ENCODE measurements at regions not wholly inside any gene's neighbourhood (a gene's known extent, or its start where the extent isn't known, plus 50 kb on each side); places are given as distances from the start of the nearest gene placed in this dataset.

DNA sequence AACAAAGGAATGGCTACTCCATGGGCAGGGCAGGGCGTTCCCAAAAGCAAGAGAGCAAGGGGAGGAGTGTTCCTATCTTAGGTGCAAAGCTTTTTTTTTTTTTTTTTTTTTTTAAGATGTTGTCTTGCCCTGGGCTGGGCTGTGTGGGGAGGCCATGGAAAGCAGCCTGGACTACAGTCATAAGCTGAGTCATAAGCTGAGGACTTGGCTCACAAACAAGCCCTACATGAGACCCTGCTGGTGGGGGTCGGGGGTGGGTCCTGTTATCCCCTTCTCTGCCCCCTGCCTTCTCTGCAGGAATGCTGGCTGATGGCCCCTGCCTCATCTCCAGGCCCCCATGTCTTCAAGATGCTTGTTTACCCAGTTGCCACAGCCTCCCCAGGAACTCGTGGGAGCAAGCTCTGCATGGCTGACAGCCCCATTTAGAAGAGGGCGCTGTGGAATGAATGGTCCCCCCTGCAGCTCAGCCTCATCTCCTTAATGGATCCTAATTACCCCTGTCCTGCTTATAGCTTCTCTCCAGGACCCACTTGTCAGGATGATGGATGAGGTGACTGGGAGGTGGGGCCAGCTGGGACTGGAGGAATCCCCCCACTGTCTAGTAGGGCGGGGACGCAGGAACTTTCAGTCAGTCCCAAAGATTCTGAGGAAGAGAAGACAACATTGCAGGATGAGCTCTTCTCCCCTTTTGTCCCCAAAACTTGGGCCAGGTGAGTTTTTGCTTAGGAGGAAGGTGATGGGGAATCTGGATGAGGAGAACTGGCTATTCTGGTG, 340.8 kb upstream of the PODXL start:
- DNase-seq (ENCODE audit: low spot score) = no peak

DNA sequence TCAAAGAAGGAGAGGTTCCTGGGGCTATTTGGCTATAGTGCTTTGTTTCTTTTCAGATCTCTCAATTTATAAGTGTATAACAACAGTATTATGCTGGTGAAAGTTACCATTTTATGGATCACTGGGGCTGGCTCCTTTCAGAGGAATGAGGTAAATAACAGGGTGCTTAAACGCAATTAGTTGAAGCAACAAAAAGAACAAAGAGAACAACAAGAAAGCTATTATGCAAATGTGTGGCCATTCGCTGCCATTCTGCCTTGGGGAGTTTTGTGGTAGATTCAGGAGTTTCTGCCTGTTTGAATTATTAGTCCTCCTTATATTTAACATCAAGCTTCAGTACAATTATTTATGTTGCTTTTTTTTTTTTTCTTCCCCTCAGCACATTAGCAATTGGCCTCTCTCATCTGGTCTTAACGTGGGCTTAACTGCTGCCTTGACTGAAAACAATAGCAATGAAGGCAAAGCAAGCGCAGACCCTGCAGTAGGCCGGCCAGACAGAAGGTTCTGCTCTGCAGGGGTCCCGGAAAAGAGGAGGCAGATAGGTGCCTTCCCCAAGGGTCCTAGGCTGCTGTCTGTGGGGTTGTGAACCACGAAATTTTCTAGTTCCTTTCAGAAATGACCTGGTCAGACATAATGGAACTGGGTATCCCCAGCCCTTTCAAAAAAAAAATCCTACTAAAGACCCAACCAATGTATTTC, 339.9 kb upstream of the PODXL start:
- DNase-seq (ENCODE audit: low spot score) = no peak

DNA sequence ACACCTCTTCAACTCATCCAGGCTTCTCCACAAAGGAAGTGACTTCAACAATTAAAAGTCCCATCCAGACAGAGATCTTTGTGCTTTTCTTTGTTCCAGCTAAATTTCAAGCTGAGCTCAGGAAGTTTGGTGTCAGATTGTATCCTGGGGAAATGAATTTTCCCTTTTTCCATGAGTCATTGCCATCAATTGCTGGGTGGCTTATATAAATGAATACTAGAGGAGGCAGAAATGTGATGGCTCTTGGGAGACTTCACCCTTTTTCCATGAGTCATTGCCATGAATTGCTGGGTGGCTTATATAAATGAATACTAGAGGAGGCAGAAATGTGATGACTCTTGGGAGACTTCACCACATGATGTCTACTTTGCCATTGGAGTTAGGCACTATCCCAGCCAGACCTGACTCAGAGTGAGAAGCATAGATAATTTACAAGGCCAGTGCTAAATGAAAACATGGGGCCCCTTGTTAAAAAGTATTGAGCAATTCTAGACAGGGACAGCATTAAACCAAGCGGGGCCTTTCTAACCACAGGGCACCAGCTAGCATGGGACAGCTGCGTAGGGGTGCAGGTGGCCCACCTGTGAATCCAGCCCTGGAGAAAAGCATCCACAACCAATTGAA, 339.2 kb upstream of the PODXL start:
- no peak for DNase-seq (ENCODE audit: low spot score)

DNA sequence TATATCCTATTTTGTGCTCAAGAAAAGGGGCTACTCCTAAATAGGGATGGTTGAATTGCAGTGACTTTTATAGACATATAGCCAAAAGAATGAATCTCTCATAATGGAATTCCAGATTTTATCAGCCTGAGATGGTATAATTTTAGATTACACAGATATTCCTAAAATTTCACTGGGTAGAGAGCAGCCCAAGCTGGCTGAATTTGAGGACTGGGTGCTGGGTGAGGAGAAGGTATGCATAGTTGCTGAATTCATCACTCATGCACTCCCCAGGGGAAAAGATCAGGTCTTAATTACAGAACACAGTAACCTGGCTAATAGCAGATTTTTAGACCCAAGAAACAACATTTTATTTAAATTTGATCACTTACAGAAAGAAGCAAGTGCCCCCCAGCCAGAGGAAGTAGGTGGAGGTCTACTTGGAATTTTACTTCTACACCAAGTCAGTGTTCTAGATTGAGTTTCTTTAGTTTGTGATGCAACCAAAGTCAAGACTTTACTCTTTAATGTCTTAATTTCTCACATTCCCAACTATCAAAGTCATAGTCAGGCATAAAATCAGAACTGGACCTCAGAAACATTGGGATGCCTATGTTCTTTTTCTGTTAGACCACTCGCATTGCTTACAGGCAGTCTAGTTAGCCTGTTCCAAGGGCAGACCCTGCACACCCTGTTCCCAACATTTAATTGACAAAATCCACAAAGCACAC, 337.4 kb upstream of the PODXL start:
- no peak for DNase-seq (ENCODE audit: low spot score)

DNA sequence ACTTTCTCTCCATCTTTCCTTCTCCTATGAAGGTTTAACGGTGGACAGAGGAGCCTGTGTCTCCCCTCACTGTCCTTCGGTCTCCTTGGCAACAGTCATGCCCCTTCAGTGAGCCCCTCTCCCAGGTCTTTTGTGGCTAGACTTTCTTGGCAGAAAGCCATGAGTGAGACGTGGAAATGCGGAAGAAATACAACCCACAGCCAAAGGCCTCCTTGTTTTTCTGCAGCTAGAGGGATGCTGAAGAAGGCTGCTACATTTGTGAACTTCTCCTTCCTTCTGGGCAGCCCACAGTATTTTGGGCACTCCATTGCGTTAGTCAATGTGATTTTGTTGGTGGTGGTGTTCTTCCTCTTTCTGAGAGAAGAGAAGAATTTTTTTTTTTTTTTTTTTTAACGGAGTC, 333.7 kb upstream of the PODXL start:
- no peak for DNase-seq (ENCODE audit: low spot score)

DNA sequence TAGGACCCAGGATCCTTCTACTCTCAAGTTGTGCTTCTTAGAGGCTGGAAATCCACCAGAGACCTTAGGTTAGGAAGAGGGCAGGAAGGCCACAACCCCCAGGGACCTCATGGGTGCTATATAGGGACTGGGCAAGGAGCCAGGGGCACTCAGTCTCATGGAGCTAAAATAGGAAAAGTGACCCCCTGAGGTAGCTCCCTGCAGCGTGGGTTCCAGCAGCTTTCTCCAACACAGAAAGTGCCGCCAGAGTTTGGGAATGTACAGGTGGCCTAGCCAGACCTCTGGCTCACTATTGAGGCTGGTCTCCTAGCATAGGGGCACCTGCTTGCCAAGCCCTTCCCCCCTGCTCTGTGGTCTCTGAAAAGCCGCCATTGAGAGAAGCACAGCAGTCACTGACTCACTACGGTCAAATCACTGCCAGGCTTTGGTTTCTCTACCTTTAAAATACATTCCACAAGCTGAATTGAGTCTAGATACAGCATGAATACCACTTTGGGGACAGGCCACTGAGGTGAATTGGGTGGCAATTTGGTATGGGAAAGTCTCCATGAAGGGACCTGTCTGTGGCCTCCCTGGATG, 333.2 kb upstream of the PODXL start:
- DNase-seq (ENCODE audit: low spot score) = no peak

DNA sequence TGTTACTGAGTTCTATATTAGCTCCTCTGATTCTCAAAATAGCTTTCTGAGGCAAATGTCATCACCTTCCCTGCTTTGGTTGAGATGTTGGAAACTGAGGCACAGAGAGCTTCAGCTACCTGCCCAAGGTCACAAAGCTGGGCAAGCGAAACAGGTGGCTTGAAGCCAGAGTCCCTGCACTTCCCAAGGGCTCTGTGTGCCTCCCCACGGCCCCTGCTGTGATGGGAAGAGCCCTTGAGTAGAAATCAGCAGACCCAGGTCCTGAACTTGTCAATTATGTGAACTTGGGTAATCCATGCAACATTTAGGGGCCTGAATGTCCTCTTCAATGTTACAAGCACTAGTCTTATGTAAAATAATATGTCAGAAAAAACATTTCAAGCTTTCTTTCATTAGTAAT, 327.3 kb upstream of the PODXL start:
- no peak for DNase-seq (ENCODE audit: low spot score)

DNA sequence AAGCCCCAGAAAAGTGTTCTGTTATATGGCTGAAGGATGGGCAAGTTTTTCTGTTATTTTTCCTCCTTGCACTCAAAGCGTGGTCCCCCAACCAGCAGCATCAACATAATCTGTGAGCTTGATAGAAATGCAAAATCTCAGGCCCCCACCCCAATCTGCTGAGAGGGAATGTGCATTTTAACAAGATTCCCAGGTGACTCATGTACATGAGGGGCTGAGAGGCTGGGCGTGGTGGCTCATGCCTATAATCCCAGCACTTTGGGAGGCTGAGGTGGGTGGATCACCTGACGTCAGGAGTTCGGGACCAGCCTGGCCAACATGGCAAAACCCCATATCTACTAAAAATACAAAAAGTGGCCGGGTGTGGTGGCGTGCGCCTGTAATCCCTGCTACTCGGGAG, 326.8 kb upstream of the PODXL start:
- no peak for DNase-seq (ENCODE audit: low spot score)

DNA sequence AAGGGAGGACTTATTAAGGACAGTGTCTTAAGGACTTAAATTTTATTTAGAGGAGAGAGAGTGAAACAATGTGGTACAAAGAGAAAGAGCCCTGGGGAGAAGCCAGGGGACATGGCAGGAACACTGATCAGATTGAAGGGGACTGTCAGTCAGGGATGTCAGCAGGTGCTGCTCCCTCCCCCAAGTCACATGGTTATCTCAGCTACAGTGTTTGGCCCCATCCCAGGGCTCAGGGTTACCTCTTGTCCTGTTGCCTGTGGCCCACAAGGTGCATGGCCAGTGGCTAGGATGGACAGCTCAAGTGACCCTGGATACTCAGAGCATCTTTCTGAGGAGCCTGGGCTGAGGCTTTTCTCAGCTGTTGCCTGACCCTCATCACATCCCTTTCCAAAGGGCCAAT, 325.9 kb upstream of the PODXL start:
- no peak for DNase-seq (ENCODE audit: low spot score)

DNA sequence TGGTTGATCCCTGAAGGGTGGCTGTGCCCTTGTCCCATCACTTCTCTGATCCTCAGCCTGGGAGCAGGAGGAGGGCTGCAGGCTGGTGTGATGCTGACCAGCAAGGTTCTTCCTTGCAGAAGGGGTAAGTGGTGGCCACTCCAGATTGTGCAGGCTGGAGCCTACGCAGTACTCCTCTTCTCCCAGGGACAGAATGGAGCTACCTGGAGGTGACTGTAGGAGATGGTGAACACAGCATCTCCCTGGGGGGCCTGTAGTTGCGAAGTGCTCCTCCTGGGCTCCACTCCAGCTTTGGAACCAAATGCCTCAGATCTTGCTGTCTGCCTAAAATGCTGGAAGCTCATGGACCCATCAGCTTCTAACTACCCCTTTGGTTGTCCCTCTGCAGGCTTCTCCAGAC, 323.6 kb upstream of the PODXL start:
- no peak for DNase-seq (ENCODE audit: low spot score)

DNA sequence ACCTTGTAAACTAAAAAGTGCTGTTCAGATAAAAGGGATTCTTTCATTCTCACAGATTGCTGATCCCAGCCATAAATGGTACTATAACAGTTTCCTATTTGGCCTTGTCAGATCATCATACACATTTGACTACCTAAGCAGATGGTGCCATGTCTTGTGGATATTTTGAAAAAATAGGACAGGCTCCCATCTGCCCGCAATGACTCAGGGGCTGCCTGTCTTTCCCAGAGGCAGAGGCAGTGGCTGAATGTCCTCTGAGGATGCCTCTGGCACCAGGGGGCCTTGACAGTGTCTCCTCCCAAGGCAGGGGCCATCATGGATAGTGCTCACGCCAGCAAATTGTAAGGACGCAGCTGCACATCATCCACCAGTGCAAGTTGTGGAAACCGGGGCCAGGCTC, 323.0 kb upstream of the PODXL start:
- no peak for DNase-seq (ENCODE audit: low spot score)

DNA sequence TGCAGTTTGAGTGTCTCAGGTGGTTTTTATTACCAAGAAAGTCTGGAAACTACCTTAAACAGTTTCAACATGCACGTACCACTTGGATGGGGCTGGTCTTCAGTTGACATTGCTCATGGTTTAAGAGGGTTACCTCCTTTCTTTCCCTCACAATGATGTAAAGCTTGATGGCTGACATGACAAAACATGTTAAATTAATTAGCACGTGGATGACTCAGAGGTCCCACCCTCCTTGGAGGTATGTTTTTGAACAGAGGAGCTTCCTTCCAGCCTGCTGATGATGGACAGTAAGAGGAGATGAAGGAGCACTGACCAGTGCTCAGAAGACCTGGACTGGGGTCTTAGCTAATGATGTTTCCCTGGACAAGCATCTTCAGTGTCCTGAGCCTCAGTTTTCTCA, 322.3 kb upstream of the PODXL start:
- no peak for DNase-seq (ENCODE audit: low spot score)

DNA sequence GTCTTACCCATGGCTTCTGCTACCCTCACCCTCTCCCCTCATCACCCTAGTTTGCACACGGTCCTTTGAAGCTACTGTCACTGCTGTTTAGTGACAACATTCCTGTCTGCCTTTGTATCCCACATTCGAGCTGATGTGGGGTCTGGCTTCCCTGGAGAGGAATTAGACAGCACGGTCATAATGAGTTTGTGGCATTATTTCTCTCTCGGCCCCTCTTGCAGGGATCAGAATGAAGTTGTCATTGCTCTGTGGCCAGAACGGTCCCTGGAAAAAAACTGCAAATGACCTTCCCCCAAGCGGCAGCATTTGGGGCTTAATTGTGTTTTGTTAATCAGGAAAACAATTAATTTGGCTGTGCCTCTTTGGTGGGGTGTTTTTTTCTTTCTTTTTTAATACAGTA, 317.2 kb upstream of the PODXL start:
- no peak for DNase-seq (ENCODE audit: low spot score)

DNA sequence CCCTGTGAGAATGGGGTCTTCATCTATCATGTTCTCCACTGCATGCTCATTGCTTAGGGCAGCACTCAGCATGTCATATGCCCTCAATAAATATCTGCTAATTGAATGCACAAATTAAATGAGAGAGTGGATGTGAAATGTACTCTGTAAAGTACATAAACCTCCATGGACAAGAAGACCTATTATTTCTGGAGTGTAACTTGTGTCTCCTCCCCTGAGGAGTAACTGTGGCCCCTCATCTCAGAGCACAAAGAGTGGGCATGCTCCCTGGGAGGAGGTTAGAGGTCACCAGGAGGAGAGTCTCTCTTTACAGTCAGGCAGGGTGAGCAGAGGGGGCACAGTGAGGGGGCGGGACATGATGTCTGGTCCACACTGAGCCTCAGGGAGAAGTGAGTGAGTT, 313.6 kb upstream of the PODXL start:
- no peak for DNase-seq (ENCODE audit: low spot score)

DNA sequence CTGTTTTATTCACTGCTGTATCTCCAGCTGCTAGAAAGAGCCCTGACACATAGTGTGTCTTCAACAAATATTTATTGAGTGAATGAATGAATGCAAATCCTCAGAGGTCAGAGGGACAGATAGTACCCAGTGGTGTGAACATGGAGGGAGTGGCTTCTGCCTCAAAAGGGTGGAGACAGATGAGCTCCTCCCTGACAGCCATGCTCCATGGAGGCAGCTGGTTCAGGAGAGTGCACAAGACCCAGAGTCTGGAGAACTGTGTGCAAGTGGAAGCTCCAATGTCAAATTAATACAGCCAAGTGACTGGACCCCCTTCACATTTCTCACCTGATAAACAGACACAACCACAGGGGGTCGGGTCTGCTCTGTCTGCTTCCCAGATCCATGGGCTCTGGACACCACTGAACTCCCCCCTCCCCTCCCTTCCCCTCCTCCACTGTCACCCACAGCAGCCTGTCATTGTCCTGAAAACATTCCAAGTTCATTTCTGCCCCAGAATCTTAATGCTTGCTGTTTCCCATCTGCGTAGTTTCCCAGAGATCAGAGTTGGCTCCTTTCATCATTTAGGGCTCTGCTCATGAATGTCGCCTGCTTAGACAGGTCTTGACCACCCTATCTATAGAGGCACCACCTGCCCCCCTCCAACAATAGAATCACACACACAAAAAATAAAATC, 312.9 kb upstream of the PODXL start:
- DNase-seq (ENCODE audit: low spot score) = no peak

DNA sequence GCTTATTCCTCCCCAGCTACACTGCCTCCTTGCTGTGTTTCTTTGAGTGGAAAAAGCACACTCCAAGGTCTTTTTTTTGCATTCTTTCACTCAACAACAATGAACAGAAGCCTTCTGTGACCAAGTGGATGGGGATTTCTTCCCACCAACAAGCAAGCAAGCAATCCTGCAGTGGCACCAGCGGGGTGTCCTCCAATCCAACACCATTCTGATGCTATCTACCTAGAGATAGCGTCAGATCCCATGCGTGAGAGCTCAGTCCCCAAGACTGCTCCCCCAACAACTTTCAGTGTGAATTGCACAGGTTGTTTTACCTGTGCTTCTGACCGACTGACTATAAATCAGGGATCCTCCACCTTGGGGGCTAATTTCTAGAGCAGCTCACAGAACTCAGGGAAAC, 311.0 kb upstream of the PODXL start:
- DNase-seq (ENCODE audit: low spot score) = no peak

DNA sequence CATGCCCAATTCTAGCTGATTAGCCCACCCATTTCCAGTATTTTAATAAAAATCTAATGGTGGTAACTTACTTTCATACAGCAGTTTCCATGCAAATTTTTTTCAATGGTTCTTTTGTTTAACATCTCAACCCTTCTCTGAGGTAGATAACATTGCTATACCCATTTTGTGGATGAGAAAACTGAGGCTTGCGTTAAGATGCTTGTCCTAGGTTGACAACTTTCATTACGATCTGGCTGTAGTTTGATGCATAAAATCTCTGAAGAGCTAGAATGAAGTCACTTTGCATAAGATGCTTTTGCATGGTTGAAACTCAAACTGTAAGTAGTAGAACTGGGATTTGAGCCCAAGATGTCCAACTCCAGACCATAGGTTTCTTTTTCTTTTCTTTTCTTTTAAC, 309.5 kb upstream of the PODXL start:
- DNase-seq (ENCODE audit: low spot score) = no peak

DNA sequence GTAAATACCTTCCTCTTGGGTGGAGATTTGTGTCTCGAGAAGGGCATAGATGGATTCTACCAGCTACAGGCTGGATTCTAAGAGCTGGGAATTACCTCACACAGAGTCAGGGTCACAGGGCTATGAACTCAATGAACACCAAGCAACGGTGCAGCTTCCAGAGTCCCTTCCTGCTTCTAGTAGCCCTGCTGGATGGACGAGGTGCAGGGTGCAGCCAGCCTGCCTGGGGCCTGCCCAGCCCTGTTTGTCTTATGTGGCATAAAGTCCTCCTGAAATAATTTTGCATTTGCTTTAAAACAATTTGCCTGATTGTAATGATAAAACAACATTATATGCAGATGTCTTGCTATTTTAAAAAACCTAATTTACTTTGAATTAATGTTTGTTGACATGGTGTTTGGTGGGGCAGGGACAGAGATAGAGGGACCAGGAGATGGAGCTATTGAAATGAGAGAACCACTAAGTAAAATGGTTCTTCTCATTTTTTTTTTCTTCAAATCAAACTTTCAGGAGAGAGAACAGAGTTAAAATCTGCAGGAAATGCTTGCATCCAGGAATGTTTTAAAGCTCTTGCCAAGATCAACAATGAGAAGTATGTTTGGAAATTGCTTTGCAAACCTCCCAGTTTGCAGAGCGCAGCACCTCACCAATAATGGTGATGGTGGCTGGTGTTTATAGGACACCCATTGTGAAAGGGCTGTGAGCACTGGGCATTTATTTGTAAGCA, 305.4 kb upstream of the PODXL start:
- DNase-seq (ENCODE audit: low spot score) = no peak

DNA sequence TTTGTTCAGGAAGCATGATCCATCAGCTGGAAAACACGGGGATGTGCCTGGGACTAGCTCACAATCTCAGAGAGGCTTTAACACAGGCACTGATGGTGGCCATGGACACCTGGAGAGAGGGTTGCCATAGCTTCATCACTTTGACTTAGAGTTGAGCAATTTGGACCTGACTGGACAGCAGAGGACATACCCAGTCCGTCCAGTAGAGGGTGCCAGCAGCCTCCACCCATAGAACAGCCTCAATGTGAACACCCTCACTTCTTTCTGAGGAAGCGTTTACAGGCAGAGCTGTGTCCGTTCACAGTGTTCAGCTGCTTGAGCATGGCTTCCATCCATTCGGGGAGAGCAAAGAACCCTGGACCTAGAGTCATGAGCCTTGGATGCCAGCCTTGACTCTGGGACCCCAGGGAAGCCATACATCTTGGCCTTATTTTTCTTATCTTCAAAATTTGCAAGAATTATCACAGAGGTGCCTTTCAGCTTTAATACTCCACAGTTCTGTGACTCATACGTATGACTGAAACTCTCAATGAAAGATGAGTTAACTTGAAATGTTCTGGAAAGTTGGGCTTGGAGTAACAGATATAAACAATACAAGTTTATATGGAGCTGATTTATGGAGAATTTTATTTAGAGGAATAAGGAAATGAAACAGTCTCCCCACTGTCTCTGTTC, 302.9 kb upstream of the PODXL start:
- peak; percentile 28 for DNase-seq (ENCODE audit: low spot score)

DNA sequence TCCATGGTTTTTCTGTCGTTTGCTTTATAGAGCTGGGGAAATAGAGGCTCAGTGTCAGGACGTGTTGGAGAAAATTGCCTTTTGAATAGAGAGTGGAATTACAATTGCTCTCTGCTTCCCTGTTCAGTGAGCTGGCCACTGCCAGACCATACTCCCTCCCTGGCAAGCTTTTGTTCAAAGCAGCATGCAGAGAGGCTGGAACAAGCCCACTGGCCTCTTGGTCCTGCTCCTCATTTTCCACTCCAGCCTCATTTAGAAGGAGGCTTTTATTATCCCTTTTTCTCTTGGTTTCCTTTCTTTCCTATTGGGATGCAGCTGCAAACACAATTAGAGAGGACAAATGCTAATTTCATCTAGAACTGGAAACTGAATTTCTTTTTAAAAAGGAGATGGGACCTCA, 302.2 kb upstream of the PODXL start:
- DNase-seq (ENCODE audit: low spot score) = no peak

DNA sequence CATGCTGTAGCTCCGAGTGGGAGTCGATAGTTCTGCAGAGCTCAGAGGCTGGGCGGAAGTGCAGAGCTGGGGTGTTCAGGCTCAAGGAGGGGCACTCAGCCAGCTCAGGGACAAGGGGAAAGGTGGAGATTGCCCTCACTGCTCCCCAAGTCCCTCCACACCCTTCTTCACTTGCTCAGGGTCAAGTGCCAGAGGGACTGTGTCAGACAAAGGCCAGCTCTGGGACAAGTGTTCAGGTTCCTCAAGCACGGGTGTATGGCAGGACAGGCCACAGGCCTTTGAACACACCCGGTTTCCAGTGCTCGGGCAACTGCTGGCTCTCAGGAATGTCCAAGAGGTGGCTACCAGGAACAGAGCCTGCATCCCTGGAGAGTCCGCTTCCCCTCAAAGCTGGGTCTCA, 293.0 kb upstream of the PODXL start:
- DNase-seq (ENCODE audit: low spot score) = no peak

Data from CD4-positive, alpha-beta T cell treated with Interleukin-15 for 4 hours (primary cell).